ENCODE measurements at regions not wholly inside any gene's neighbourhood (a gene's known extent, or its start where the extent isn't known, plus 50 kb on each side); places are given as distances from the start of the nearest gene placed in this dataset.

- no peak for DNase-seq (ENCODE audit: low read depth in 2 of 2)
These were observed 70.8 kb upstream of the ZMIZ1 start for GRCh38 chr10:78997635-78998618.

GRCh38 chr10:79001082-79001885 is 67.5 kb upstream of the ZMIZ1 start:
- no peak for DNase-seq (ENCODE audit: low read depth in 2 of 2)

- DNase-seq (ENCODE audit: low read depth in 2 of 2), result no peak
These were observed 66.4 kb upstream of the ZMIZ1 start for GRCh38 chr10:79002336-79002735.

GRCh38 chr10:79003183-79004100 is 65.3 kb upstream of the ZMIZ1 start:
- DNase-seq (ENCODE audit: low read depth in 2 of 2), result no peak

DNA sequence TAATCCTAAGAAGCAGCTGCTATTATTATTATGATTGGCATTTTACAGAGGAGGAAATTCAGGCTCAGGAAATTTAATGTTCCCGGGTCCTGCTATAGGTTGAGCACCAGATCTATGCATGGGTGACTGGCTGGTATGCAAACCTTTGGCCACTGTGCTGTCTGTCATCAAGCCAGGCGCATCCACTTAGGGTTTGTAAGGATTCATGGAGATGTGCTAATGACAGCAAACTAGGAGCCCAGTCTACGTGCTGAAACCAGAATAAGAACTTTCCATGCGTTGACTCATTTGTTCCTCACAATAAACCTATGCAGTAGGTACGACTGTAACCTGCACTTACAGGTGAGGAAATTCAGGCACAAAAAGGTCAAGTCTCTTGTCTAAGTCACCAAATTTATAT is 64.5 kb upstream of the ZMIZ1 start:
- no peak for DNase-seq (ENCODE audit: low read depth in 2 of 2)

GRCh38 chr10:79005126-79005810 is 63.5 kb upstream of the ZMIZ1 start:
- no peak for DNase-seq (ENCODE audit: low read depth in 2 of 2)

DNA sequence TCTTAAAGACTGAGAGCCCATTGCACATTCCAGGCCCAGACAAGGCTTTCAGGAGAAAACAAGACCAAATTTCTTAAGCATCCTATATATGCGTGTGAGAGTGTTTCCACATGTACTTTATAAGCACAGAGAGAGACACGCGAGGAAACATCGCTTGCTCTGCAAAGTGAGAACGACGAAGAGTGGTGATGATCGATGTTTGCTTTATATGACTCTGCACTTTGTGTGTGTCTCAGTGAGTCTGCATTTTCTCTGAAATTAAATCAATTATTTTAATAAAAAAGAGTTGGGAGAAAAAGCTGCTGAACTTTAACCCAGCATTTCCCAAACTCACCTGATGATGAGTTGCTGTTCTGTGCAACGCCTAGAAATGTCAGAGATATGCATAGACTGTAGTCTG is 61.7 kb upstream of the ZMIZ1 start:
- DNase-seq (ENCODE audit: low read depth in 2 of 2), result no peak

DNA sequence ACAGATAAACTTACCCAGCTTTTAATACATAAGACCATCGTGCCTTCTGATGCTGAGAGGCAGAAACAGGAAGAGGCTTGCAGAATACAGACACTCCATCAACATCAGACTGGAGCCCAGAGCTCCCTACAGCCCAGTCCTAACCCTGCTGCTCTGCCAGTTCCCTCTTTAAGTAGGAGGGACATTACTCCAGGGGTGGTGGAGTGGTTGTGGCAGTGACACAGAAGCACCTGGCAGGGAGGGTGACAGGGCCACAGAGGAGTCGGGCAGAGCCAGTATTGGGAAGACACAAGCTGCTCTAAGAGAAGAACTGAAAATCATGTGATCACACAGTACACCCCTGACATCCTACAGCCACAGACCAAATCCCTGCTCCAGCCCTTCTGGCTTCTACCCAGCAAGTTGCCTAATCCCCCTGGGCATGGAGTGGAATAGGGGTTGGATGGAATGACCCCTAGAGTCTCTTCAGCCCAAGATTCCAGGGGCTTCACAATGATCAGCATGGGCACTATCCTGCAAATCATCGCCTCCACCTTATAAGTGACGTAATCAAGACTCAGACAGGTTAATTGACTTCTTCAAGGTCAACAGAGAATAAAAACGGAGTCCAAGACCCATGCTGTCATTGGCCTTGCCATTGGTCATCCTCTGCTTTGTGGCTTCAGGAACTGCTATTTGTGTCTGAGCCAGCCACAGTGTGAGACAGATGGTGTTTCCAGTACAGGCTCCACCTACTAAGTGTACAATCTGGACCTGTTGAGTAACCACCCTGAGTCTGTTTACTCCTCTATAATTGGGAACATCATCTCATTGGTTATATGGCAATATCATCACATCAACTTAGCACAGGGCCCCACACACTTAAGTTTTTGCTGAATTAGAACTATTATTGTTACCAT is 61.1 kb upstream of the ZMIZ1 start:
- DNase-seq (ENCODE audit: low read depth in 2 of 2), result no peak

- no peak for DNase-seq (ENCODE audit: low read depth in 2 of 2)
These were observed 59.6 kb upstream of the ZMIZ1 start for GRCh38 chr10:79009145-79009544.

GRCh38 chr10:79012567-79012966 is 56.2 kb upstream of the ZMIZ1 start:
- no peak for DNase-seq (ENCODE audit: low read depth in 2 of 2)

GRCh38 chr10:79013406-79013987 is 55.3 kb upstream of the ZMIZ1 start:
- DNase-seq (ENCODE audit: low read depth in 2 of 2), result no peak

GRCh38 chr10:79014796-79015195 is 54.0 kb upstream of the ZMIZ1 start:
- DNase-seq (ENCODE audit: low read depth in 2 of 2), result no peak

- no peak for DNase-seq (ENCODE audit: low read depth in 2 of 2)
These were observed 50.8 kb upstream of the ZMIZ1 start for GRCh38 chr10:79017882-79018520.

DNA sequence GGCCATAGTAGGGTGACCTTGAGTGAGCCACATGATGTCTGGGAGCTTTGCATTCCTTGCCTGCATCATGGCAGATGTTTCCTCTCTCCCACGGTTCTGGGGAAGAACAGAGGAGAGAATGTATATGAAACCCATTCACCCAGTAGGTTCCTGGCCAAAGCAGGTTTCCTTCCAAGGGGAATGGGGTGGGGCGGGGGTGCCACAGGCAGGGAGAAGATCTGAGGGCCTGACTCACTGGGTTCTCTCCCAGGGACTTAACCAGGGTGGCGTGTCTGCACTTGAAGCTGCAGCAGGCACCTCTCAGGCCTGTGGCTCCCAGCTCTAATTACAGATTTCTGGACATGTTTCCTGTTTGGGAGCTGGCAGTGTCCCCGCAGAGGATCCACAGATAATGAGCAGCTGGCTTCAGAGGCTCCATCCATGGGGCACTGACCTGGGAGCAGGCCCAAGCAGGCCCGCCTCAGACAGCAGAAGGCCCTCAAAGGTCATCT is 50.2 kb upstream of the ZMIZ1 start:
- no peak for DNase-seq (ENCODE audit: low read depth in 2 of 2)

All from stimulated activated CD8-positive, alpha-beta memory T cell treated with anti-CD3 and anti-CD28 coated beads, Interleukin-7, amount 100 ng/mL, for 1 hour (primary cell).